ENCODE measurements at regions not wholly inside any gene's neighbourhood (a gene's known extent, or its start where the extent isn't known, plus 50 kb on each side); places are given as distances from the start of the nearest gene placed in this dataset.
"Not testable (repeated sequence)": the region's sequence is repeated elsewhere in the genome, so short reads cannot be mapped to it uniquely, and the experiment has no call there.

- no peak for DNase-seq
Measured at GRCh38 chr9:42378418-42378815, 195.0 kb downstream of the SPATA31A6 start.

- DNase-seq = not testable (repeated sequence)
Measured at GRCh38 chr9:42379602-42380001, 196.1 kb downstream of the SPATA31A6 start.

- not testable (repeated sequence) for DNase-seq
Measured at GRCh38 chr9:42384585-42384984, 201.1 kb downstream of the SPATA31A6 start.

GRCh38 chr9:42385574-42386120 is 202.2 kb downstream of the SPATA31A6 start:
- not testable (repeated sequence) for DNase-seq

GRCh38 chr9:42386477-42386876 is 203.0 kb downstream of the SPATA31A6 start:
- DNase-seq = no peak

GRCh38 chr9:42388146-42388690 is 204.8 kb downstream of the SPATA31A6 start:
- no peak for DNase-seq

- DNase-seq = no peak
Measured at GRCh38 chr9:42388846-42389245, 205.4 kb downstream of the SPATA31A6 start.

- DNase-seq = not testable (repeated sequence)
Measured at GRCh38 chr9:42392773-42393455, 209.5 kb downstream of the SPATA31A6 start.

- DNase-seq = no peak
Measured at GRCh38 chr9:42396318-42396717, 212.9 kb downstream of the SPATA31A6 start.

- DNase-seq = not testable (repeated sequence)
Measured at GRCh38 chr9:42397336-42397735, 213.9 kb downstream of the SPATA31A6 start.

GRCh38 chr9:42402919-42403318 is 219.5 kb downstream of the SPATA31A6 start:
- DNase-seq = not testable (repeated sequence)

- not testable (repeated sequence) for DNase-seq
Measured at GRCh38 chr9:42409581-42409980, 226.1 kb downstream of the SPATA31A6 start.

GRCh38 chr9:42412354-42412753 is 228.9 kb downstream of the SPATA31A6 start:
- DNase-seq = not testable (repeated sequence)

GRCh38 chr9:42414865-42415264 is 231.4 kb downstream of the SPATA31A6 start:
- not testable (repeated sequence) for DNase-seq

- DNase-seq = not testable (repeated sequence)
Measured at GRCh38 chr9:42419652-42420051, 236.2 kb downstream of the SPATA31A6 start.

GRCh38 chr9:42420324-42420723 is 236.9 kb downstream of the SPATA31A6 start:
- DNase-seq = not testable (repeated sequence)

GRCh38 chr9:42421630-42422029 is 238.2 kb downstream of the SPATA31A6 start:
- DNase-seq = not testable (repeated sequence)

- DNase-seq = not testable (repeated sequence)
Measured at GRCh38 chr9:42430674-42431615, 247.5 kb downstream of the SPATA31A6 start.

- not testable (repeated sequence) for DNase-seq
Measured at GRCh38 chr9:42431616-42432010, 248.2 kb downstream of the SPATA31A6 start.

GRCh38 chr9:42434844-42435714 is 251.6 kb downstream of the SPATA31A6 start:
- DNase-seq = not testable (repeated sequence)

- DNase-seq = not testable (repeated sequence)
Measured at GRCh38 chr9:42435715-42436342, 252.4 kb downstream of the SPATA31A6 start.

Measured in activated CD4-positive, alpha-beta T cell treated with anti-CD3 and anti-CD28 coated beads, Interleukin-2, amount 50 U/mL, for 4 hours (primary cell).